OCI-LY7 (cell line): ENCODE measurements at regions not wholly inside any gene's neighbourhood (a gene's known extent, or its start where the extent isn't known, plus 50 kb on each side); places are given as distances from the start of the nearest gene placed in this dataset.

Source experiments
- BruUV-seq: library from RNA; stranded (reverse); fragments of 400-500 nt; replicated peaks from 2 replicates; lab custom pipeline; 2021; lab: Mats Ljungman, UMichigan
- CTCF ChIA-PET: fragments of 300-600 bp; sonication (Branson Sonifier 250); formaldehyde crosslinking; loops from one replicate; lab custom pipeline; 2022; ENCODE audit warnings: antibody characterized with exemption; ENCODE audit not compliant: unreplicated experiment; lab: Charles Lee
- POLR2A ChIA-PET: fragments of 300-600 bp; sonication (Branson Sonifier 250); formaldehyde crosslinking; loops from one replicate; lab custom pipeline; 2022; ENCODE audit warnings: antibody characterized with exemption; lab: Charles Lee
- DNase-seq: peaks from one replicate; pipeline ENCODE4 v3.0.0-alpha.2; 2015; ENCODE audit warnings: low spot score
- H2AFZ ChIP-seq: fragments of 200-600 bp; sonication (generic), shearing (Covaris generic); 2 replicates; pipeline ENCODE4 v1.6.1; 2014; ENCODE audit warnings: mild to moderate bottlenecking, antibody characterized with exemption, low read length, moderate library complexity
- H3K27ac ChIP-seq: fragments of 200-600 bp; sonication (generic); 2 replicates; pipeline ENCODE4 v1.5.1; 2014; ENCODE audit warnings: mixed run types, low read depth, mild to moderate bottlenecking, moderate library complexity, low read length, inconsistent platforms; ENCODE audit not compliant: poor library complexity, severe bottlenecking
- H3K36me3 ChIP-seq: fragments of 200-600 bp; sonication (generic); 2 replicates; pipeline ENCODE4 v1.6.1; 2014; ENCODE audit warnings: mild to moderate bottlenecking, antibody characterized with exemption, low read length, moderate library complexity, mixed read lengths; ENCODE audit not compliant: insufficient read depth
- H3K4me1 ChIP-seq: fragments of 200-600 bp; sonication (generic); 2 replicates; pipeline ENCODE4 v1.5.1; 2014; ENCODE audit warnings: mild to moderate bottlenecking, low read length; ENCODE audit not compliant: insufficient read depth, poor library complexity, severe bottlenecking
- H3K4me2 ChIP-seq: fragments of 200-600 bp; sonication (generic); 2 replicates; pipeline ENCODE4 v1.6.1; 2014; ENCODE audit warnings: mild to moderate bottlenecking, low read length
- H3K4me3 ChIP-seq: fragments of 200-600 bp; sonication (generic); 2 replicates; pipeline ENCODE4 v1.5.1; 2014; ENCODE audit warnings: mild to moderate bottlenecking, low read depth, low read length; ENCODE audit not compliant: poor library complexity, severe bottlenecking
- H3K79me2 ChIP-seq: fragments of 200-600 bp; sonication (generic); 2 replicates; pipeline ENCODE4 v1.6.1; 2016; ENCODE audit warnings: low read depth, mild to moderate bottlenecking, low read length, moderate library complexity, mixed read lengths; ENCODE audit not compliant: insufficient read depth
- H3K9me2 ChIP-seq: fragments of 200-600 bp; sonication (generic); 2 replicates; pipeline ENCODE4 v1.6.1; 2016; ENCODE audit warnings: mild to moderate bottlenecking, low read length, mixed read lengths; ENCODE audit not compliant: insufficient read depth
- H3K9me3 ChIP-seq: fragments of 200-600 bp; sonication (generic); 2 replicates; pipeline ENCODE4 v1.6.1; 2014; ENCODE audit warnings: mild to moderate bottlenecking, mixed run types, low read length, mixed read lengths
- H4K20me1 ChIP-seq: fragments of 200-600 bp; sonication (generic); 2 replicates; pipeline ENCODE4 v1.6.1; 2014; ENCODE audit warnings: mild to moderate bottlenecking, antibody characterized with exemption, low read length, moderate library complexity, mixed read lengths; ENCODE audit not compliant: insufficient read depth
- EZH2phosphoT487 ChIP-seq: fragments of 200-600 bp; sonication (generic); IDR thresholded peaks from 2 replicates; pipeline ENCODE4 v1.6.1; 2018; ENCODE audit warnings: low read depth, borderline replicate concordance, mild to moderate bottlenecking, mixed run types, antibody characterized with exemption, low read length, moderate library complexity, mixed read lengths
- intact Hi-C: fragments of 100-400 bp; cut with micrococcal nuclease; formaldehyde crosslinking; loops from one replicate; pipeline ENCODE4 v1.10.0; 2022; ENCODE audit not compliant: unreplicated experiment
- TF ChIP-seq, protein P1 (sequence below): fragments of 200-600 bp; sonication (generic); conservative IDR thresholded peaks from 2 replicates; pipeline ENCODE4 v1.5.1; 2014; ENCODE audit warnings: mild to moderate bottlenecking, antibody characterized with exemption, low read length, moderate library complexity, mixed read lengths

DNA sequence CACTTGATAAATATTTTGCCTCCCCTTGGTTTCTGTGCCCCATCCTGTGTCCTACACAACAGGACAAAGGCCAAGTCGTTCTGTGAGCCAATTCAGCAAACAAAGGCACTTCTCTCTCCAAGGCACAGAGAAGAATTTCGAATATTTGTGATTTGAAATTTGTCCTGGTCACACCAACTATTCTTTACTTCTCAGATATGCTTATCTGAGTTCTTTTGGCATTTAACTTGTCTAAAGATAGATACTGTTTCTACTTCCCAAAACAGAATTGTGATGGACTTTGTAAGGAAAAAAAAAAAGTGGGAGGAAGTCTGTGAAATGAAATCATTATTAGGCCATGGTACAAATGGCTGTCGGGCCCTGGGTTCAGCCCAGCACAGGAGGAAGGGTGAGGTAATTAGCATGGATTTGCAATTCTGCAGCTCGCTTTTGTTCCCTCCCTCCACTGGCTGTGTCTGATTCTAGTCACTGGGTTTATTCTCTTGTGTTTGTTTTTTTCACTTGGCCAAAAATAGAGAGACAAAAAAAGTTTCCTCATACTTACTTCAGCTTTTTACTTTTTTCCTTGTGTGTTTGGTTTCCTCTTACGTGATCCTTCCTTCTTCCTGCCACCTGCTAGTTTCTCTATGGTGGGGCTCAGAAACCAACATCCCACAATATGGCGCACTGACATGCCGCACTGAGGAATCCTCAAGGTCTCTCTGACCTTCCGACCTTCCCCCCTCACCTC is 108.2 kb upstream of the MKLN1 start:
- DNase-seq, result peak; percentile 61
- Histone ChIP-seq H3K36me3 (no peaks in the 10 kb centered on the region; the same call in 1 of the 2 replicates), H3K4me2 (peak overlapping the region; percentile 61), H3K27ac (peak overlapping the region; percentile 79), H3K9me3 (no peaks in the 10 kb centered on the region; the same call in 1 of the 2 replicates), H3K4me1 (peaks cover 30% of the 10 kb centered on the region), H3K79me2 (no peaks in the 10 kb centered on the region), H2AFZ (peak overlapping the region; percentile 92), H4K20me1 (no peaks in the 10 kb centered on the region), H3K9me2 (no peaks in the 10 kb centered on the region), H3K4me3 (peak overlapping the region; percentile 28)
- ChIA-PET CTCF (interaction anchor here (0.6 kb wide), 1 partner anchor 257 kb away, joined by 3 read pairs; no protein-coding TSS in a partner anchor), POLR2A (interaction anchor here (0.9 to 3.3 kb wide), 5 partner anchors 9 to 95 kb away, joined by 3 to 14 read pairs (median 6); no protein-coding TSS in a partner anchor)
- BruUV-seq, result no TSS peak
- TF ChIP-seq EZH2phosphoT487, result no peak
- TF ChIP-seq, protein P1, sequence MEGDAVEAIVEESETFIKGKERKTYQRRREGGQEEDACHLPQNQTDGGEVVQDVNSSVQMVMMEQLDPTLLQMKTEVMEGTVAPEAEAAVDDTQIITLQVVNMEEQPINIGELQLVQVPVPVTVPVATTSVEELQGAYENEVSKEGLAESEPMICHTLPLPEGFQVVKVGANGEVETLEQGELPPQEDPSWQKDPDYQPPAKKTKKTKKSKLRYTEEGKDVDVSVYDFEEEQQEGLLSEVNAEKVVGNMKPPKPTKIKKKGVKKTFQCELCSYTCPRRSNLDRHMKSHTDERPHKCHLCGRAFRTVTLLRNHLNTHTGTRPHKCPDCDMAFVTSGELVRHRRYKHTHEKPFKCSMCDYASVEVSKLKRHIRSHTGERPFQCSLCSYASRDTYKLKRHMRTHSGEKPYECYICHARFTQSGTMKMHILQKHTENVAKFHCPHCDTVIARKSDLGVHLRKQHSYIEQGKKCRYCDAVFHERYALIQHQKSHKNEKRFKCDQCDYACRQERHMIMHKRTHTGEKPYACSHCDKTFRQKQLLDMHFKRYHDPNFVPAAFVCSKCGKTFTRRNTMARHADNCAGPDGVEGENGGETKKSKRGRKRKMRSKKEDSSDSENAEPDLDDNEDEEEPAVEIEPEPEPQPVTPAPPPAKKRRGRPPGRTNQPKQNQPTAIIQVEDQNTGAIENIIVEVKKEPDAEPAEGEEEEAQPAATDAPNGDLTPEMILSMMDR, result no peak
- intact Hi-C loops, result loop anchor here (1.0 kb wide), 1 partner anchor 95 kb away; no protein-coding TSS in a partner anchor

GRCh38 chr7:131221061-131221460 is 106.6 kb upstream of the MKLN1 start:
- intact Hi-C loops, result no loop called here
- BruUV-seq, result no TSS peak
- Histone ChIP-seq H3K36me3 (no peaks in the 10 kb centered on the region; the same call in 1 of the 2 replicates), H3K4me2 (no peak overlapping the region), H3K9me3 (no peaks in the 10 kb centered on the region; the same call in 1 of the 2 replicates), H4K20me1 (no peaks in the 10 kb centered on the region), H2AFZ (no peak overlapping the region), H3K27ac (no peak overlapping the region), H3K79me2 (no peaks in the 10 kb centered on the region), H3K4me1 (peaks cover 35% of the 10 kb centered on the region), H3K4me3 (no peak overlapping the region), H3K9me2 (no peaks in the 10 kb centered on the region)
- ChIA-PET CTCF (interaction anchor here (0.6 kb wide), 1 partner anchor 10 kb away, joined by 3 read pairs; no protein-coding TSS in a partner anchor), POLR2A (no interaction called here)
- TF ChIP-seq, protein P1, result no peak
- no peak for TF ChIP-seq EZH2phosphoT487
- no peak for DNase-seq
